IMR-90 (cell line): ENCODE measurements at regions not wholly inside any gene's neighbourhood (a gene's known extent, or its start where the extent isn't known, plus 50 kb on each side); places are given as distances from the start of the nearest gene placed in this dataset.

Experiments used
- ATAC-seq: fragments of 200-7000 bp; cut with Tn5 transposase; 2 replicates; pipeline ENCODE4 v1.9.1; 2020; ENCODE audit warnings: low read depth, mild to moderate bottlenecking, moderate library complexity
- BruUV-seq: library from RNA; stranded (reverse); fragments of 400-500 nt; replicated peaks from 2 replicates; lab custom pipeline; 2021; lab: Mats Ljungman, UMichigan
- CTCF ChIA-PET: fragments of 300-600 bp; formaldehyde crosslinking; extraction: SDS; loops from one replicate; lab custom pipeline; 2021; ENCODE audit warnings: antibody characterized with exemption; lab: Yijun Ruan, JAX
- POLR2A ChIA-PET: fragments of 300-600 bp; sonication (Branson Sonifier 250); formaldehyde crosslinking; loops from one replicate; lab custom pipeline; 2022; ENCODE audit warnings: antibody characterized with exemption; ENCODE audit not compliant: unreplicated experiment; lab: Charles Lee
- DNase-seq: peaks from one replicate; pipeline ENCODE4 v3.0.0; 2013
- H2AFZ ChIP-seq: replicated peaks from 2 replicates; pipeline ENCODE3; 2013; ENCODE audit warnings: low read length, mild to moderate bottlenecking; ENCODE audit not compliant: poor library complexity
- H2AK5ac ChIP-seq: 2 replicates; pipeline ENCODE4 v1.6.1; 2013; ENCODE audit warnings: low read depth, low read length, inconsistent platforms
- H2AK9ac ChIP-seq: replicated peaks from 2 replicates; pipeline ENCODE3; 2013; ENCODE audit warnings: mild to moderate bottlenecking, low read depth, low read length, moderate library complexity; ENCODE audit not compliant: poor library complexity
- H2BK120ac ChIP-seq: 2 replicates; pipeline ENCODE4 v1.6.1; 2013; ENCODE audit warnings: low read depth, low read length, inconsistent platforms
- H2BK15ac ChIP-seq: 3 replicates; pipeline ENCODE4 v1.6.1; 2013; ENCODE audit warnings: low read depth, low read length, inconsistent platforms
- H2BK20ac ChIP-seq: 2 replicates; pipeline ENCODE4 v1.6.1; 2013; ENCODE audit warnings: low read depth, mild to moderate bottlenecking, inconsistent platforms, low read length, moderate library complexity
- H2BK5ac ChIP-seq: 2 replicates; pipeline ENCODE4 v1.6.1; 2013; ENCODE audit warnings: mild to moderate bottlenecking, low read depth, low read length, inconsistent platforms; ENCODE audit not compliant: poor library complexity, severe bottlenecking
- H3K14ac ChIP-seq: replicated peaks from 2 replicates; pipeline ENCODE4 v1.6.1; 2013; ENCODE audit warnings: low read depth, low read length, inconsistent platforms
- H3K18ac ChIP-seq: 2 replicates; pipeline ENCODE4 v1.6.1; 2013; ENCODE audit warnings: low read depth, low read length, control low read depth
- H3K23ac ChIP-seq: 2 replicates; pipeline ENCODE4 v1.6.1; 2013; ENCODE audit warnings: low read depth, low read length, inconsistent platforms
- H3K27ac ChIP-seq: 2 replicates; pipeline ENCODE4 v1.5.1; 2013; ENCODE audit warnings: mild to moderate bottlenecking, control low read depth, low read length; ENCODE audit not compliant: insufficient read depth
- H3K27me3 ChIP-seq: 2 replicates; pipeline ENCODE4 v1.6.1; 2013; ENCODE audit warnings: low read length; ENCODE audit not compliant: control insufficient read depth, insufficient read depth
- H3K36me3 ChIP-seq: 2 replicates; pipeline ENCODE4 v1.6.1; 2013; ENCODE audit warnings: low read length, mixed read lengths; ENCODE audit not compliant: control insufficient read depth, insufficient read depth
- H3K4ac ChIP-seq: 2 replicates; pipeline ENCODE4 v1.6.1; 2013; ENCODE audit warnings: low read depth, low read length, inconsistent platforms
- H3K4me1 ChIP-seq: 2 replicates; pipeline ENCODE4 v1.6.1; 2013; ENCODE audit warnings: low read length, mixed read lengths; ENCODE audit not compliant: control insufficient read depth, insufficient read depth
- H3K4me2 ChIP-seq: 2 replicates; pipeline ENCODE4 v1.6.1; 2013; ENCODE audit warnings: low read depth, mild to moderate bottlenecking, control low read depth, low read length, moderate library complexity
- H3K4me3 ChIP-seq: 2 replicates; pipeline ENCODE4 v1.5.1; 2013; ENCODE audit warnings: low read depth, mild to moderate bottlenecking, control low read depth, low read length, moderate library complexity; ENCODE audit not compliant: insufficient read depth
- H3K56ac ChIP-seq: 2 replicates; pipeline ENCODE4 v1.6.1; 2013; ENCODE audit warnings: low read length, inconsistent platforms; ENCODE audit not compliant: insufficient read depth; ENCODE audit errors: extremely low read depth
- H3K79me1 ChIP-seq, 2 experiments: 2 replicates each; pipeline ENCODE4 v1.6.1; 2013; ENCODE audit warnings: low read length in 2 of 2, inconsistent platforms in 1 of 2, low read depth in 1 of 2
- H3K9ac ChIP-seq: 2 replicates; pipeline ENCODE4 v1.6.1; 2013; ENCODE audit warnings: low read depth, low read length, control low read depth
- H3K9me1 ChIP-seq: 2 replicates; pipeline ENCODE4 v1.6.1; 2013; ENCODE audit warnings: low read length, inconsistent platforms; ENCODE audit not compliant: insufficient read depth
- H3K9me3 ChIP-seq: 2 replicates; pipeline ENCODE4 v1.6.1; 2013; ENCODE audit warnings: low read length; ENCODE audit not compliant: control insufficient read depth, insufficient read depth
- H4K20me1 ChIP-seq: 2 replicates; pipeline ENCODE4 v1.6.1; 2013; ENCODE audit warnings: low read length, inconsistent platforms; ENCODE audit not compliant: insufficient read depth
- H4K5ac ChIP-seq: 2 replicates; pipeline ENCODE4 v1.6.1; 2013; ENCODE audit warnings: mild to moderate bottlenecking, low read depth, low read length, control low read depth
- H4K8ac ChIP-seq, 2 experiments: 2 replicates each; pipeline ENCODE4 v1.6.1; 2013; ENCODE audit warnings: low read depth in 2 of 2, low read length in 2 of 2, control low read depth in 1 of 2, inconsistent platforms in 1 of 2
- H4K91ac ChIP-seq: 2 replicates; pipeline ENCODE4 v1.6.1; 2013; ENCODE audit warnings: low read depth, low read length, inconsistent platforms; ENCODE audit not compliant: insufficient read depth
- CHD1 ChIP-seq: IDR thresholded peaks from 2 replicates; pipeline ENCODE4 v1.6.1; 2012; ENCODE audit warnings: low read depth, low read length, improper control_type of control experiment
- NFE2L2 ChIP-seq: fragments of 150-350 bp; IDR thresholded peaks from 2 replicates; pipeline ENCODE4 v1.6.1; 2016; ENCODE audit warnings: low read depth, mild to moderate bottlenecking, low read length
- RAD21 ChIP-seq: IDR thresholded peaks from 2 replicates; pipeline ENCODE4 v1.6.1; 2012; ENCODE audit warnings: low read length, improper control_type of control experiment
- RFX5 ChIP-seq: IDR thresholded peaks from 2 replicates; pipeline ENCODE4 v1.8.0; 2012; ENCODE audit warnings: low read depth, mild to moderate bottlenecking, low read length, moderate library complexity
- WGBS, 2 experiments: methylation state at CpG; one replicate each; pipeline versions ENCODE4 v1.1.5 to v1.1.7; 2013; ENCODE audit warnings: missing lambda C conversion rate in 2 of 2; ENCODE audit not compliant: insufficient read length in 1 of 2; ENCODE audit errors: extremely low coverage in 2 of 2; 5-methylcytosine and 5-hydroxymethylcytosine counted together
- dilution Hi-C: fragments of 300-500 bp; cut with HindIII; formaldehyde crosslinking; loops from one replicate; pipeline ENCODE4 v1.14.3; 2018; ENCODE audit warnings: low sequenced_read_pairs; ENCODE audit not compliant: unreplicated experiment
- in situ Hi-C: fragments of 300-500 bp; cut with MboI; formaldehyde crosslinking; loops from 3 replicates; pipeline ENCODE4 v1.14.3; 2019; ENCODE audit warnings: low sequenced_read_pairs, inconsistent platforms, mixed read lengths
- intact Hi-C: fragments of 100-400 bp; cut with micrococcal nuclease; formaldehyde crosslinking; loops from 2 replicates; pipeline ENCODE4 v1.10.0; 2022

GRCh38 chr5:56703952-56704351 lies 111.4 kb upstream of the MAP3K1 start:
- Histone ChIP-seq H3K4me1 (no peaks in the 10 kb centered on the region), H4K5ac (no peak overlapping the region), H3K18ac (no peak overlapping the region), H3K4ac (no peak overlapping the region), H2BK5ac (no peak overlapping the region), H3K9me3 (no peaks in the 10 kb centered on the region), H3K27me3 (peaks cover 20% of the 10 kb centered on the region), H3K56ac (no peak overlapping the region), H3K27ac (no peak overlapping the region), H3K9ac (no peak overlapping the region), H3K9me1 (no peaks in the 10 kb centered on the region), H4K91ac (no peak overlapping the region), H4K8ac (no peak overlapping the region), H2AK5ac (no peak overlapping the region), H4K20me1 (no peaks in the 10 kb centered on the region), H3K4me3 (no peak overlapping the region), H2BK20ac (no peak overlapping the region), H3K36me3 (no peaks in the 10 kb centered on the region), H2AK9ac (no peak overlapping the region), H3K23ac (no peak overlapping the region), H2BK15ac (no peak overlapping the region), H2BK120ac (no peak overlapping the region), H3K4me2 (no peak overlapping the region), H3K14ac (no peak overlapping the region), H3K79me1 (no peaks in the 10 kb centered on the region), H2AFZ (no peak overlapping the region)
- no peak for TF ChIP-seq RAD21
- no peak for TF ChIP-seq CHD1
- TF ChIP-seq RFX5: no peak
- TF ChIP-seq NFE2L2: no peak
- DNase-seq (no peak), ATAC-seq (no peak)
- dilution Hi-C loops (no loop called here), in situ Hi-C loops (no loop called here), intact Hi-C loops (no loop called here)
- ChIA-PET POLR2A (no interaction called here), CTCF (interaction anchor here (0.5 kb wide), 1 partner anchor 721 kb away, joined by 4 read pairs; no protein-coding TSS in a partner anchor)
- WGBS, 2 experiments: 80% methylated on average over 1 of the region's 2 CpGs; no CpG with 5 or more reads in 1 of the 2 experiments
- no TSS peak for BruUV-seq
